ENCODE measurements at regions not wholly inside any gene's neighbourhood (a gene's known extent, or its start where the extent isn't known, plus 50 kb on each side); places are given as distances from the start of the nearest gene placed in this dataset.

DNA sequence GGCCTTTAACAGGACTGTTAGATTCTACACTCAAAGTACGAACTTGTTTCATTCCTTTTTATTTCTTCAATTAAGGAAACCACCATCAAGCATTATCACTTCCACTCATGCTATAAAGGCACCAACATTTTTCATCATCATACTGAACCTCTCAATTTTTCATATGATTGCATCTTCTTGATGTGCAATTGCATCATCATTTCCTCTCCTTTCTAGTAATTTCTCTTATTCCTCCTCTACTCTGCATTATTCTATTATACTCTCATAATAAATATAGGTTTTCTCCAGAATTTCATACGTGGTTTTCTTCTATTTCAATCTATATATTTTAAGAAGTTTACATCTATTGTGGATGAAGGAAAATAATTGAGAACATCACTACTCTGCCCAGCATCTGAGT lies 506.2 kb upstream of the ZNF385D start:
- H3K27ac ChIP-seq: no peak overlapping the region
- no peak overlapping the region for H3K4me3 ChIP-seq
- intact Hi-C loops (cut with DNase I; ENCODE audit: low total_unique reads): no loop called here
- no peaks in the 10 kb centered on the region for H3K4me1 ChIP-seq
- TF ChIP-seq, protein P1, sequence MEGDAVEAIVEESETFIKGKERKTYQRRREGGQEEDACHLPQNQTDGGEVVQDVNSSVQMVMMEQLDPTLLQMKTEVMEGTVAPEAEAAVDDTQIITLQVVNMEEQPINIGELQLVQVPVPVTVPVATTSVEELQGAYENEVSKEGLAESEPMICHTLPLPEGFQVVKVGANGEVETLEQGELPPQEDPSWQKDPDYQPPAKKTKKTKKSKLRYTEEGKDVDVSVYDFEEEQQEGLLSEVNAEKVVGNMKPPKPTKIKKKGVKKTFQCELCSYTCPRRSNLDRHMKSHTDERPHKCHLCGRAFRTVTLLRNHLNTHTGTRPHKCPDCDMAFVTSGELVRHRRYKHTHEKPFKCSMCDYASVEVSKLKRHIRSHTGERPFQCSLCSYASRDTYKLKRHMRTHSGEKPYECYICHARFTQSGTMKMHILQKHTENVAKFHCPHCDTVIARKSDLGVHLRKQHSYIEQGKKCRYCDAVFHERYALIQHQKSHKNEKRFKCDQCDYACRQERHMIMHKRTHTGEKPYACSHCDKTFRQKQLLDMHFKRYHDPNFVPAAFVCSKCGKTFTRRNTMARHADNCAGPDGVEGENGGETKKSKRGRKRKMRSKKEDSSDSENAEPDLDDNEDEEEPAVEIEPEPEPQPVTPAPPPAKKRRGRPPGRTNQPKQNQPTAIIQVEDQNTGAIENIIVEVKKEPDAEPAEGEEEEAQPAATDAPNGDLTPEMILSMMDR (IDR thresholded peaks at IDR 0.05): no peak
- TF ChIP-seq POLR2A (IDR thresholded peaks at IDR 0.05) (no peak), POLR2AphosphoS5 (IDR thresholded peaks at IDR 0.05) (no peak), EP300 (IDR thresholded peaks at IDR 0.05) (no peak)
- no peaks in the 10 kb centered on the region for H3K36me3 ChIP-seq
- no peaks in the 10 kb centered on the region for H3K9me3 ChIP-seq
- DNase-seq: no peak
- 49 to 63% (median 55%) methylated on average over 2 of the region's 2 CpGs for WGBS, 5 donors
- H3K27me3 ChIP-seq: no peaks in the 10 kb centered on the region

DNA sequence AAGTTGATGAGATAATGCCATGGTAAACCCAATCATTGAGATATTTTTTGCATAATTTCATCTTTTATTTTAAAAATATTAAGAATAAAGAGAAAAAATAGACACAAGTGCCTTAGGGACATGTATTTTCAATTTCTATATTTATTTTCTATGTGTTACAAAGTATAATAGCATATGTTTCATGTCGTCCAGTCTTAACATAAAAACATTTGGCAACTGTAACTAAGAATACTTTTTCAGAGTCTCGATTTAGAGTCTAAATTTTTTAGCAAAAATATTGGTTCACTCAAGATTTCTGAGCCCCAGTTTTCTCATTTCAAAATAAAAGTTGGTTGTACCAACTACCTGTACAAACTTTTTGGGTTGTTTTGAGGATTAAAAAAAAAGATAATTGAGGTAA lies 511.4 kb upstream of the ZNF385D start:
- no peak overlapping the region for H3K4me3 ChIP-seq
- 45 to 61% (median 52%) methylated on average over 2 of the region's 2 CpGs for whole genome bisulfite sequencing, 5 donors
- H3K9me3 ChIP-seq: no peaks in the 10 kb centered on the region
- no peaks in the 10 kb centered on the region for H3K4me1 ChIP-seq
- no peaks in the 10 kb centered on the region for H3K27me3 ChIP-seq
- intact Hi-C loops (cut with DNase I; ENCODE audit: low total_unique reads): no loop called here
- no peaks in the 10 kb centered on the region for H3K36me3 ChIP-seq
- TF ChIP-seq EP300 (IDR thresholded peaks at IDR 0.05) (no peak), POLR2AphosphoS5 (IDR thresholded peaks at IDR 0.05) (no peak), POLR2A (IDR thresholded peaks at IDR 0.05) (no peak)
- TF ChIP-seq, protein P1 (IDR thresholded peaks at IDR 0.05): no peak
- DNase-seq: peak in 1 of 2 donors; percentile 24
- H3K27ac ChIP-seq: no peak overlapping the region

DNA sequence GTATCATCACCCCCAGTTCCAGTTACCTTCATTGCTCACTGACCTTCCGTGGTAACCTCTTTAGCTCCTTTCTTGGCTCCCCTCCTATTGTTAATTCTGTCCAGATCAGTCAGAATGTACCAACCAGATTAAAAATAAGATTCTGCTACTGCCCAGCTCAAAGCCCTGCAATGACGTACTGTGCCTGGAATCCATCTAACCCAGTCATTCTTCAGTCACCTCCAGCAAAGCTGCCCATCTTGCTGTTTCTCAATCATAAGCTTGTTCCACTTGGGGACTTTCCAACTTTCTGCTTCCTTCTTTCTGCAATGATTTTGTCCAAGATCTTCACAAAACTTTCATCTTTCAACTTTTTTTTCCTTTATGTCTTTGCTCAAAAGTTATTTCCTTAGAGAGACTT lies 512.0 kb upstream of the ZNF385D start:
- Histone ChIP-seq H3K4me3 (no peak overlapping the region), H3K36me3 (no peaks in the 10 kb centered on the region), H3K9me3 (no peaks in the 10 kb centered on the region), H3K27ac (no peak overlapping the region), H3K27me3 (no peaks in the 10 kb centered on the region), H3K4me1 (no peaks in the 10 kb centered on the region)
- DNase-seq: no peak
- TF ChIP-seq, protein P1 (IDR thresholded peaks at IDR 0.05): no peak
- no peak for TF ChIP-seq EP300 (IDR thresholded peaks at IDR 0.05)
- TF ChIP-seq POLR2A (IDR thresholded peaks at IDR 0.05): no peak
- TF ChIP-seq POLR2AphosphoS5 (IDR thresholded peaks at IDR 0.05): no peak
- 71 to 85% (median 83%) methylated on average over 2 of the region's 2 CpGs for WGBS, 5 donors
- intact Hi-C loops (cut with DNase I; ENCODE audit: low total_unique reads): no loop called here

DNA sequence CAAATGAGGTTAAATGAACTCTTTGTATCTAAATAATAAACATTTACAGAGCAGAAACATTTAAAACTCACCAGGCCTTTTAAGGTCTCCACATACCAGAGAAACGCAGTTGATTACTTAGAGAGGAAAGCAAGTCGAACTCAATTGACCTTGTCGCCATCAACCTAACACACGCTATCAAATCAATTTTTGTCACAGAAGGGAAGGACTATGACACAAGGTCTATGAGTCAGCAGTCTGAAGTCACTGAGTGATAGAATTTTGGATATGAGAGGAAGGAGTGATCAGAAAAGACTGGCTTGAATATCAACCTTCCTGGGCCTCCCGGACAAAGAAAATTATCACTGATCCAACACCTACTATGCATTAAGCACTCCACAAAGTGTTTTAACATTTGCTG lies 514.4 kb upstream of the ZNF385D start:
- intact Hi-C loops (cut with DNase I; ENCODE audit: low total_unique reads): no loop called here
- no peak overlapping the region for H3K27ac ChIP-seq
- no peak overlapping the region for H3K4me3 ChIP-seq
- no peaks in the 10 kb centered on the region for H3K4me1 ChIP-seq
- 61 to 68% (median 64%) methylated on average over 5 of the region's 5 CpGs for WGBS, 5 donors
- H3K36me3 ChIP-seq: no peaks in the 10 kb centered on the region
- no peaks in the 10 kb centered on the region for H3K27me3 ChIP-seq
- H3K9me3 ChIP-seq: no peaks in the 10 kb centered on the region
- DNase-seq: no peak
- TF ChIP-seq EP300 (IDR thresholded peaks at IDR 0.05) (no peak), POLR2AphosphoS5 (IDR thresholded peaks at IDR 0.05) (no peak), POLR2A (IDR thresholded peaks at IDR 0.05) (no peak)
- TF ChIP-seq, protein P1 (IDR thresholded peaks at IDR 0.05): no peak

All from stomach (tissue), 8 donors.